OCI-LY3 (cell line): ENCODE measurements at regions not wholly inside any gene's neighbourhood (a gene's known extent, or its start where the extent isn't known, plus 50 kb on each side); places are given as distances from the start of the nearest gene placed in this dataset.

Experiments
- CTCF ChIP-seq: fragments of 200-600, 300-600 bp; sonication (generic); IDR thresholded peaks from 2 replicates; pipeline ENCODE4 v1.5.1; 2014; ENCODE audit warnings: antibody characterized with exemption, low read length, low read depth
- EZH2phosphoT487 ChIP-seq: fragments of 200-600 bp; shearing (Covaris generic); IDR thresholded peaks from 2 replicates; pipeline ENCODE4 v1.6.1; 2018; ENCODE audit warnings: antibody characterized with exemption, mixed run types, low read depth

GRCh38 chr4:71930459-71930858 is 101.3 kb upstream of the NPFFR2 start:
- TF ChIP-seq CTCF (no peak), EZH2phosphoT487 (no peak)
